ENCODE measurements at regions not wholly inside any gene's neighbourhood (a gene's known extent, or its start where the extent isn't known, plus 50 kb on each side); places are given as distances from the start of the nearest gene placed in this dataset.

DNA sequence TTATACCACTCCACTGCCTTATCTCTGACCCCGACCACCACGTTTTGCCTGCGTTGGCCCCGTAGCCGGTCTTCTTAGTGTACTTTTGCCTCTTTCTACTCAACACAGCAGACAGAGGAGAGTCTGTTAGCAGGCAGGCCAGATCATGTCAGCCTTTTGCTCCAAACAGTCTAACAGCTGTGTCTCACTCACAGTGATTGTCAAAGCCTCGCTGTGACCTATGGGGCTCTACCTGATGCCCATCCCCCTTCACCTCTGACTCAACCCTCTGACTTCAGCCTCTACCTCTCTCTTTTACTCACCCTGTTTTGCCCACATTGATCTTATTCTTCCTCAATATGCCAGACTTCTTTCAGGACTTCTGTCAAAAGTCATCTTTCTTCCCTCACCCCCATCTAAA lies 127.1 kb downstream of the TRIML1 start:
- H3K27me3 Mint-ChIP-seq (ENCODE audit: low read depth), result peaks cover 2% of the 10 kb centered on the region
- peaks cover 10% of the 10 kb centered on the region for H3K9me3 Mint-ChIP-seq
- H3K36me3 Mint-ChIP-seq, result no peaks in the 10 kb centered on the region
- no peak overlapping the region for H3K27ac Mint-ChIP-seq
- H3K4me3 Mint-ChIP-seq, result no peak overlapping the region
- TF ChIP-seq, protein P1, sequence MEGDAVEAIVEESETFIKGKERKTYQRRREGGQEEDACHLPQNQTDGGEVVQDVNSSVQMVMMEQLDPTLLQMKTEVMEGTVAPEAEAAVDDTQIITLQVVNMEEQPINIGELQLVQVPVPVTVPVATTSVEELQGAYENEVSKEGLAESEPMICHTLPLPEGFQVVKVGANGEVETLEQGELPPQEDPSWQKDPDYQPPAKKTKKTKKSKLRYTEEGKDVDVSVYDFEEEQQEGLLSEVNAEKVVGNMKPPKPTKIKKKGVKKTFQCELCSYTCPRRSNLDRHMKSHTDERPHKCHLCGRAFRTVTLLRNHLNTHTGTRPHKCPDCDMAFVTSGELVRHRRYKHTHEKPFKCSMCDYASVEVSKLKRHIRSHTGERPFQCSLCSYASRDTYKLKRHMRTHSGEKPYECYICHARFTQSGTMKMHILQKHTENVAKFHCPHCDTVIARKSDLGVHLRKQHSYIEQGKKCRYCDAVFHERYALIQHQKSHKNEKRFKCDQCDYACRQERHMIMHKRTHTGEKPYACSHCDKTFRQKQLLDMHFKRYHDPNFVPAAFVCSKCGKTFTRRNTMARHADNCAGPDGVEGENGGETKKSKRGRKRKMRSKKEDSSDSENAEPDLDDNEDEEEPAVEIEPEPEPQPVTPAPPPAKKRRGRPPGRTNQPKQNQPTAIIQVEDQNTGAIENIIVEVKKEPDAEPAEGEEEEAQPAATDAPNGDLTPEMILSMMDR (IDR thresholded peaks at IDR 0.05; ENCODE audit: unreplicated experiment), result no peak
- H3K4me1 Mint-ChIP-seq, result peaks cover 12% of the 10 kb centered on the region
- DNase-seq (ENCODE audit: low spot score in 2 of 2, unreplicated experiment in 2 of 2), result no peak

DNA sequence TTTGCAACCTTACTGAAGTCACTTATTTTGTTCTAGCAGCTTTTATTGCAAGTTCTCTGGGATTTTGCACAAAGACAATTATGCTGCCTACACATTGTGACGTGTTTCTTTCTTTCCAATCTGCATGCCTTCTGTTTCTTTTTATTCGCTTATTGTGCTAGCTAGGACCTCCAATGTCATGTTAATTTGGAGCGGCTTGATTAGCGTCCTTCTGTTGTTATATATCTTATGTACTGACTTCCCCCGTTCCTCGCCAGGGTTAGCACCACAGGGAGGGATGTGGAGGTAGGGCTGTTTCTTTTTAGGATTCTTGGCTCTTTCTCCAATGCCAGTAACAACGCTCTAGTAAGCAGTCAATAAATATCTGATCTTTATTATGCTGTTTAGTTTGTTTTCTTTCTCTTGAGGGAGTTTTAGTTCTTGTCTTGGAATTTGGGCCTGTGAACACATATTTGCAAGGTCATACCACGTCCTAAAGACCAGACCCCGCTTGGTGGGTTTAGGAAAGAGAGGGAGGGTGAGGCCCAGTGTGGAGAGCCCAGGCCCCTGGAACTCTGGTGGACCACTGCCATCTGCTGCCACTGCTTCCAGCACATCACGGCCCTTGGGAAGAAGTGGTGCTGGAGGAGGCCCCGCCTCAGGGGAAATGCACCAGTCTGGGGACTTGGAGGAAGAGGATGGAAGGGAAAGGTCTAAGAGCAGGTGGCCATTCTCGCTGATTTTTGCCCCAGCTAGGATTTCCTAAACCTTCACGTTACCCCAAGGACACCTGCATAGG lies 129.1 kb downstream of the TRIML1 start:
- Mint-ChIP-seq H3K36me3 (no peaks in the 10 kb centered on the region), H3K4me1 (peaks cover 3% of the 10 kb centered on the region), H3K27me3 (ENCODE audit: low read depth) (peaks cover 2% of the 10 kb centered on the region), H3K9me3 (peaks cover 10% of the 10 kb centered on the region), H3K27ac (no peak overlapping the region), H3K4me3 (no peak overlapping the region)
- DNase-seq (ENCODE audit: low spot score in 2 of 2, unreplicated experiment in 2 of 2), result no peak
- TF ChIP-seq, protein P1 (IDR thresholded peaks at IDR 0.05; ENCODE audit: unreplicated experiment), result no peak

DNA sequence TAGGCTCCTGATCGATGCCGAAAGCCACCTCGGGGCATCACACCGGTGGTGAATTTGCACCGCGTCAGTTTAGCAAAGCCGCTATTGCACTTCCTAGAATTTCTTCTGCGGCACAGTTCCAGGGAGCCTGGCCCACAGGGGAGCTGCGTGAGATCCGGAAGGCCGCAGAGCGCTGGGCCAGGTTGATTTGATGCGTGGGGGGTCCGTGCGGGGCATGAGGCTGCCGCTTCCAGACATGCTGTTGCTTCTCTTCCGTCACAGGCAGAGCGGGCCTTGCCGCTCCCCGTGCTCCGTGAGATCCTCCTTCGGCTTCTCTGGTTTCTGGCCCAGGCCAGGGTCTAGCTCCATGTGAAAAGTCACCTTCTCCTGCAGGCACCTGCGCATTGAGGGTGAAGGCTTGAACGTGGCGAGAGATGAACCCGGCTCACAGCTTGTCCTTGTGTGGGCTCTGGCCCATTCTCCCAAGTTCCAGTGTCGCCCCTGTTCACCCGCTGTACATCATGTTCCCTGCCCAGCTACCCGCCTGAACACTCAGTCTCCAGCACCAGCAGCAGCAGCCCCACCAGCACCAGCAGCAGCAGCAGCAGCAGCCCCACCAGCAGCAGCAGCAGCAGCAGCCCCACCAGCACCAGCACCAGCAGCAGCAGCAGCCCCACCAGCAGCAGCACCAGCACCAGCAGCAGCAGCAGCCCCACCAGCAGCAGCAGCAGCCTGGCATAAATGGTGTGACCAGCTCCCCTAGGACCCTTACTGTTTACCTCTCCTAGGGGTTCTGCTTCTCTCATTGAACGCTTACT lies 131.2 kb downstream of the TRIML1 start:
- TF ChIP-seq, protein P1 (IDR thresholded peaks at IDR 0.05; ENCODE audit: unreplicated experiment), result no peak
- Mint-ChIP-seq H3K4me3 (no peak overlapping the region), H3K27me3 (ENCODE audit: low read depth) (peaks cover 2% of the 10 kb centered on the region), H3K4me1 (no peaks in the 10 kb centered on the region), H3K27ac (no peak overlapping the region), H3K9me3 (peaks cover 4% of the 10 kb centered on the region), H3K36me3 (no peaks in the 10 kb centered on the region)
- DNase-seq (ENCODE audit: low spot score in 2 of 2, unreplicated experiment in 2 of 2), result no peak

DNA sequence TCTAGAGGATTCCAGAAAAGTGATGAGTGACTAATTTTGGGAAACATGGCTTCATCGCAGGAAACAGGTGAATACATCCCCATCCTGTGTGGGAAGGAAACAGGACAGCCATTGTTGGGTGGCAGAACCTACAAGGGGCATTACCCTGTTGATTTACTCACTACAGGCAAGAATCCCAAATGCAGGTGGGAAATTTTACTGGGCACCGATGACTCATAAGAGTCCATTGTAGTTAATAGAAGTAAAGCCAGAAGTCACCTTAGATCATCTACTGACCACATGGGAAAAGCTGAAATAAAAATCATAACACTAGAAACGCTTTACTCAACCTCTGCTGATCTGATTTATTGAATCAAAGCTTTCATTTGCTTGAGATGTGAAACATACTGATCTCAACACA lies 136.4 kb downstream of the TRIML1 start:
- H3K36me3 Mint-ChIP-seq, result no peaks in the 10 kb centered on the region
- H3K4me3 Mint-ChIP-seq, result no peak overlapping the region
- no peaks in the 10 kb centered on the region for H3K9me3 Mint-ChIP-seq
- DNase-seq (ENCODE audit: low spot score in 2 of 2, unreplicated experiment in 2 of 2), result no peak
- peaks cover 11% of the 10 kb centered on the region for H3K27me3 Mint-ChIP-seq (ENCODE audit: low read depth)
- H3K27ac Mint-ChIP-seq, result no peak overlapping the region
- H3K4me1 Mint-ChIP-seq, result no peaks in the 10 kb centered on the region
- TF ChIP-seq, protein P1 (IDR thresholded peaks at IDR 0.05; ENCODE audit: unreplicated experiment), result no peak

DNA sequence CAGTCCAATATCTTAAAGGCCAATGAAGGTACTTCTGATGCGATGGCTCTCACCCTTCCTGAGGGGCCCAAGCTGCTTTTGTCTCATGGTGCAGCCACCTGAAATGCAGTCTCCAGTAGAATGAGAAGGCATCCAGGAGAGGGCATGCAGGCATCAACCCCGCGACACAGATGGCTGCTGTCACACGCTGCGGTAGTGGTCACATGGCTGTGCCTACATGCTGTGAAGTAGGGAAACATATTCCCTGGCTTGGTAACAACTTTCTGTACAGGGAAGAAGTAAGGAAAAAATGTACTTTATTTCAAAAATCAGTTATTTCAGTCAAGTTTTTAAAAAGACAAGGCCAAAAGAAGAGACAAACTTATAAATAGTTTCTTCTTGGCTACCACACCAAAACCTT lies 139.9 kb downstream of the TRIML1 start:
- no peak for DNase-seq (ENCODE audit: low spot score in 2 of 2, unreplicated experiment in 2 of 2)
- H3K36me3 Mint-ChIP-seq, result no peaks in the 10 kb centered on the region
- H3K4me1 Mint-ChIP-seq, result peaks cover 11% of the 10 kb centered on the region
- TF ChIP-seq, protein P1 (IDR thresholded peaks at IDR 0.05; ENCODE audit: unreplicated experiment), result no peak
- H3K27ac Mint-ChIP-seq, result no peak overlapping the region
- no peak overlapping the region for H3K4me3 Mint-ChIP-seq
- no peaks in the 10 kb centered on the region for H3K9me3 Mint-ChIP-seq
- peaks cover 36% of the 10 kb centered on the region for H3K27me3 Mint-ChIP-seq (ENCODE audit: low read depth)
